Hepatocyte (in vitro differentiated cells): ENCODE measurements at regions not wholly inside any gene's neighbourhood (a gene's known extent, or its start where the extent isn't known, plus 50 kb on each side); places are given as distances from the start of the nearest gene placed in this dataset.

Source experiments
- CTCF ChIP-seq: fragments of 200-600 bp; sonication (generic); IDR thresholded peaks from 2 replicates; pipeline ENCODE4 v1.5.1; 2016; ENCODE audit warnings: antibody characterized with exemption, mild to moderate bottlenecking; ENCODE audit not compliant: poor library complexity
- EZH2phosphoT487 ChIP-seq: fragments of 200-600 bp; sonication (generic); IDR thresholded peaks from one replicate; pipeline ENCODE4 v1.6.1; 2018; ENCODE audit warnings: antibody characterized with exemption, mild to moderate bottlenecking, low read depth, moderate library complexity; ENCODE audit not compliant: unreplicated experiment, severe bottlenecking

DNA sequence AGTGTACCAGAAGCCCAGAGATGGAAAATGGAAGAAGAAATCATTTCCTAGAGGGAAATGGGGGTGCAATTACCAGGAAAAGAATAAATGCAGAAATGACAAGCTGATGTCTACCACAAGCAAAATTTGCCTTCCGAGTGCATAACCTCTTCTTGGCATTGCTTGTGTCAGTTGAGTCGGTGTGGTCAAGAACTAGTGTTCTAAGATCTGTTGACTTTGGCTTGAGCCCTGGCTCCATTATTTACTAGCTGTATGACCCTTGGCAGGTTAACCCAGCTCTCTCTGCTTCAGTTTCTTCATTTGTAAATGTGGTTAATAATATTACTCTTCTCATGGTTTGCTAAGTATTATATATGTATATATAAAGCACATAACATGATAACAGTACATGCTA is 273.0 kb upstream of the IRX5 start:
- TF ChIP-seq CTCF = no peak
- no peak for TF ChIP-seq EZH2phosphoT487
